ENCODE measurements at regions not wholly inside any gene's neighbourhood (a gene's known extent, or its start where the extent isn't known, plus 50 kb on each side); places are given as distances from the start of the nearest gene placed in this dataset.
"Not testable (repeated sequence)": the region's sequence is repeated elsewhere in the genome, so short reads cannot be mapped to it uniquely, and the experiment has no call there.

- not testable (repeated sequence) for TF ChIP-seq EZH2phosphoT487 (IDR thresholded peaks at IDR 0.05; ENCODE audit: insufficient read depth, low read depth); EZH2 (IDR thresholded peaks at IDR 0.05; ENCODE audit: insufficient read depth, poor library complexity, severe bottlenecking)
Measured at GRCh38 chr9:62877552-62877951, 1687.7 kb downstream of the SPATA31A7 start.
